ENCODE measurements at regions not wholly inside any gene's neighbourhood (a gene's known extent, or its start where the extent isn't known, plus 50 kb on each side); places are given as distances from the start of the nearest gene placed in this dataset.
A peak's percentile ranks its signal among the peaks of the same experiment; 100 is the strongest.
"Not testable (repeated sequence)": the region's sequence is repeated elsewhere in the genome, so short reads cannot be mapped to it uniquely, and the experiment has no call there.

- no peak for DNase-seq (ENCODE audit: low spot score)
Measured at GRCh38 chr3:159870723-159871122, 117.9 kb upstream of the IL12A start.

GRCh38 chr3:159872374-159873109 is 116.1 kb upstream of the IL12A start:
- DNase-seq (ENCODE audit: low spot score) = no peak

DNA sequence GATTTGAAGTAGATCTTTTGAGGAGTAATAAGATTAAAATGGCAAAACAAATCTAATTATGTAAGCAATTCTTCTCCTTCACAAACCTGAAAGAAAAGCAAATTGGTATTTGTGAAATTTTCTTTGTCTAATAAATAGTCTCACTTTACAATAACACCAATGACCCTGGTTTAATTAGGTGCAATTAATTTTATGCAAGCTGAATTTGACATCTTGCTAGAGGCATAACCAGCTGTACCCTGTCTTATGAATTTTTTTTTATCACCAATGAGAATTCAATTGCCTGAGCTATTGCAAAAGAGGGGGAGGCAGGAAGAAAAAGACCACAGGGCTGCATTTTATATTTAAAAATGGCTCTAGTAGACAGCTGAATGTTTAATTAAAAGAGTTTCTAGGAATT is 113.5 kb upstream of the IL12A start:
- DNase-seq (ENCODE audit: low spot score) = no peak

DNA sequence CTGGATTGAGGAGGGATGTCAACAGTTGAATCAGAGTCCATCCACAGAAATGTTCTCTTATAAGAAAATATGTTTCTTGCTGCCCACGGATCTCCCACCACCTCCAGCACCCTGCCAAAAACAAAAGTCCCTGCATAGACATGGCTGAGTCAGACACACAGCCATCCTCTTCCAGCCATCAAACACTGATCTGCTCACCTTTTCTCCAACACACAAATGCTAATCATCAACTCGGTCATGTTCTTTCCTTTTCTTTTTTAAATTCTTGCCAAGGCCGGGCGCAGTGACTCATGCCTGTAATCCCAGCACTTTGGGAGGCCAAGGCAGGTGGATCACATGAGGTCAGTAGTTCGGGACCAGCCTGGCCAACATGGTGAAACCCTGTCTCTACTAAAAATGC is 110.7 kb upstream of the IL12A start:
- no peak for DNase-seq (ENCODE audit: low spot score)

DNA sequence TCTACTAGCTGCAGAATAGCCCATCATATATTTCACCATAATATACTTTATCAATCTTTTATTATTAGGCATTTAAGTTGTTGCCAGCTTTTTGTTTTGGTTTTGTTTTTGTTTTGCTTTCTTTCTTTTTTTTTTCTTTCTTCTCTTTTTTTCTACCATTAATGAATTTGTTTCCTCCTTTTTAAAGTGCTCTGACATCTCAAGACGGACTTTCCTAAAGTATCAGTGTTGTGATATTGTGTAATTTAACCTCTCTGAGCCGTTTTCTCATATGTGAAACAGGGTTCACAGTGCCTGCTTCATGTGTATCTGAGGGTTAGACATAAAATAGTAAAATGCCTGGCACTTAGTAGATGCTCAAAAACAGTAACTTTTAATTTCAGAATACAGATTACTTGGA is 109.5 kb upstream of the IL12A start:
- DNase-seq (ENCODE audit: low spot score) = no peak

DNA sequence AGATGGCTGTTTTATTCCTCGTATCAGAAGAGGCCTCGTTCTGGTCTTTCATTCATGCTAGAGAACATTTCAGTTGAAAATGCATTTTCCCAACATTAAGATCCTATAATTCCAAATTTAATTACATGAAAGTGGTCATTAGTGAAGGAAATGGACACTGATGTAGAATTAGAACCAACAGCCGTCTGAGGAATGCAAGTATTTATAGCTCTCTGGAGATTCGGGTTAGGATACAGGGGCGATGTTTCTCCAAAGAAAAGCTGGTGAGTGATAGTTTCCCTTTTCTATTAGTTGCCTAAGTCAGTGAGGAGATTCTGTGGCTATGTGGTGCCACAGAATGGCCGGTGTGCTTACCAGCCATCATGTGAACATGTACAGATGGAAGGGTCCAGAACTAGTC is 109.0 kb upstream of the IL12A start:
- no peak for DNase-seq (ENCODE audit: low spot score)

DNA sequence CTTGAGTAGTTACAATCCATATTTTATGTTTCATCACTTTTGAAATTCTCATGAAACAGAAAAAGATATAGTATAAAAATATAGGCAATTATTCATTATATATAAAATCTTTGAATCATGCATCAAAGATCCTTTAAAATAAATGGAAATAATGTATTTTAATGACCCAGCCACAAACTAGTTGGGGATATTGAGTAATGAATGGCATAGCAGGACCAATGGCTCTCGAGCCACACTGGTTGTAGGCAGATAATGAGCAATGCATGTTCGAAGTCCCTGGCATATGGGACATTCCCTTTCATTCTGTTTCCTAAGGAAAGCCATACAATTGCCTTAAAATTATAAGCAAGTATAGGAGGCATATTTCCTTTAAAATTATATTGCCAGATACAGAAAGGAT is 107.4 kb upstream of the IL12A start:
- no peak for DNase-seq (ENCODE audit: low spot score)

DNA sequence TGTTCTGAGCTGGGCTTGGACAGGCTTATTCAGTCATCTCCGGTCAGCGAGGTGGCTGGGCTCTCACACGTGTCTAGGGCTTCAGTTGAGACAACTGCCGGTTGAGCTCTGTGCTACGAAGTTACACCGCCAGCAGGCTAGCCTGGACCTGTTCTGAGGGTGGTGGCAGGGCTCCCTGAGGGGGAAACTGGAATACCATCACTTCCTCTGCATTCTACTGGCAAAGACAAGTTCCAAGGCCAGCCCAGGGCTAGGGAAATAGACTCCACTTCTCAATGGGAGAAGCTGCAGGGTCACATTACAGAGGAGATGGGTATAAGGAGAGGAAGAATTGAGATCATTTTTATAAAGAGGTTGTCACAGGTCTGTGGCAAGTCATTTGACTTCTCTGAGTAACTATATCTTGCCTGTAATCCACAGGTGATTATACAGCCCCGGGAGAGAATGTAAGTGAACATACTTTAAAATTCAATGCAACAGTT is 106.8 kb upstream of the IL12A start:
- DNase-seq (ENCODE audit: low spot score) = no peak

DNA sequence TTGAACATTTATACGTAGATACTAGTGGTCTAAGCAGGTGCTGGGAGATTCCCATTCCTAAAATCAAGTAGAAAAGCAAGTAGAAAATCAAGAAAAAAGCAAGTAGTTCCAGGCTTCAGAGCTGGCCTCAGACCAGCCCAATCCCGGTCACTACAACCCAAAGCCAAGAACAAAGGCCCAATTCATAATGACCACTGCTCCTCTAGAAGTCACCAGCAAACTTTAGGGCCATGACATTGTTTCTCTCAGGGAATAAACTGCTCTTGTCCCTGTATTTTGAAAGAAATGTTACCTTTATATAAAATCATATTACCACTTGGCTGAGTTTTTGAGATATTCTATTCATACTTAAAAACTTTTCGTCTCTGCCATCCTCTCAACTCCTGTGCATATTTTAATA is 106.3 kb upstream of the IL12A start:
- DNase-seq (ENCODE audit: low spot score) = no peak

GRCh38 chr3:159882790-159883779 is 105.5 kb upstream of the IL12A start:
- DNase-seq (ENCODE audit: low spot score) = no peak

GRCh38 chr3:159884661-159885402 is 103.8 kb upstream of the IL12A start:
- peak; percentile 6 for DNase-seq (ENCODE audit: low spot score)

DNA sequence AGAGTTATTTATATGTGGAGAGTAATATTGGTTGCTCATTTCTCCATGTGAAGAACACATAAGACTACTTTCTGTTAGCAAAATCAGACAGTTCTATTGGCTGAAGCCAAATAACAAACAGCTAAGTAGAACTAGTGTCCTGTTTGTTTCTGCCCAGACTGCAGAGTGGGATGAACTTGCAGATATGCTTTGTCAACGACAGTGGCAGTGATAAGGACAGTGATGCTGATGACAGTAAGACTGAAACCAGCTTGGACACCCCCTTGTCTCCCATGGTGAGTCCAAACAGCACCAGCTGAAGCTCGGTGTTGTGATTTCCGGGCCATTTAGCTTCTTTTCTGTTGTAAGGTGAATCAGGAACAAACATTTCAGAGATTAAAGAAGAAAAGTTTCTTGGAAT is 102.6 kb upstream of the IL12A start:
- no peak for DNase-seq (ENCODE audit: low spot score)

- not testable (repeated sequence) for DNase-seq (ENCODE audit: low spot score)
Measured at GRCh38 chr3:159886530-159886929, 102.1 kb upstream of the IL12A start.

GRCh38 chr3:159887168-159887567 is 101.5 kb upstream of the IL12A start:
- DNase-seq (ENCODE audit: low spot score) = no peak

GRCh38 chr3:159887911-159888310 is 100.7 kb upstream of the IL12A start:
- no peak for DNase-seq (ENCODE audit: low spot score)

GRCh38 chr3:159892171-159892795 is 96.4 kb upstream of the IL12A start:
- no peak for DNase-seq (ENCODE audit: low spot score)

- DNase-seq (ENCODE audit: low spot score) = no peak
Measured at GRCh38 chr3:159892801-159893200, 95.8 kb upstream of the IL12A start.

GRCh38 chr3:159894386-159894785 is 94.2 kb upstream of the IL12A start:
- no peak for DNase-seq (ENCODE audit: low spot score)

DNA sequence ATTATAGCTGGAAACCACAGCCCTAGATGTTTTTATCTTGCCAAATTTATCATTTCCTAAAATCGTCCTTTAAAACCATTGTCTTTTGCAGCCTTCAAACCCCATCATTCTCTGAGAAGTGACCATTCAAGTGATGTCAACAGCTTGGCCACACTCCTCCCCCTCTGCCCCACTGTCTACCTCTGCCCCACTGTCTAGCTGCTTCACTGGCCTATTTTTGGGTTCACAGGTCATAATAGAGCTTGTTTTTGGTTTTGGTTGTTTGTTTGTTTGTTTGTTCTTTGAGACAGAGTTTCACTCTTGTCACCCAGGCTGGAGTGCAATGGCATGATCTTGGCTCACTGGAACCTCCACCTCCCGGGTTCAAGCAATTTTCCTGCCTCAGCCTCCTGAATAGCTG is 93.2 kb upstream of the IL12A start:
- DNase-seq (ENCODE audit: low spot score) = no peak

DNA sequence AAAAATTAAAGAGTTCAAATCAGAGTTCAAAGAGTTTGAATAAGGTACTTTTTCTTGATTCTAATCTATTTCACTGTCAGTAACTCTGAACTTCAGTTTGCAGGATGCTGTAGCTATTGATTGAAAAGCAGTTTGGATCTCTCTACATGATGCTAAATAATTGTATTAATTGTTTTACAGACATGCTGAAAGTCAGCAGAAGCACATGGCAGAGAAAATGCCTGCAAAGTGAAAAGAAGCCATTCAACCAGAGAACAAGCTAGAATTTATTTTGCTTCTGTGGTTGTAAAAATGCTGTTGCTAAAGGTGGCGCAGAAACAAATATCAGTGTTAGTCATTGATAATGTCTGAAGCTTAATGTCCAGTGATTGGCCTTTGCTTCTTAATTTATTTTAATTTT is 92.1 kb upstream of the IL12A start:
- DNase-seq (ENCODE audit: low spot score) = no peak

- DNase-seq (ENCODE audit: low spot score) = no peak
Measured at GRCh38 chr3:159897331-159898075, 91.1 kb upstream of the IL12A start.

Measured in CD4-positive, alpha-beta T cell treated with Interleukin-15 for 4 hours (primary cell).